HG03378 (cell line): ENCODE measurements at regions not wholly inside any gene's neighbourhood (a gene's known extent, or its start where the extent isn't known, plus 50 kb on each side); places are given as distances from the start of the nearest gene placed in this dataset.
"Not testable (repeated sequence)": the region's sequence is repeated elsewhere in the genome, so short reads cannot be mapped to it uniquely, and the experiment has no call there.

ENCODE experiments used
- ATAC-seq: cut with Tn5 transposase; IDR thresholded peaks from one replicate; pipeline ENCODE4 v1.9.1; 2021; ENCODE audit warnings: mild to moderate bottlenecking, moderate library complexity; ENCODE audit not compliant: unreplicated experiment

DNA sequence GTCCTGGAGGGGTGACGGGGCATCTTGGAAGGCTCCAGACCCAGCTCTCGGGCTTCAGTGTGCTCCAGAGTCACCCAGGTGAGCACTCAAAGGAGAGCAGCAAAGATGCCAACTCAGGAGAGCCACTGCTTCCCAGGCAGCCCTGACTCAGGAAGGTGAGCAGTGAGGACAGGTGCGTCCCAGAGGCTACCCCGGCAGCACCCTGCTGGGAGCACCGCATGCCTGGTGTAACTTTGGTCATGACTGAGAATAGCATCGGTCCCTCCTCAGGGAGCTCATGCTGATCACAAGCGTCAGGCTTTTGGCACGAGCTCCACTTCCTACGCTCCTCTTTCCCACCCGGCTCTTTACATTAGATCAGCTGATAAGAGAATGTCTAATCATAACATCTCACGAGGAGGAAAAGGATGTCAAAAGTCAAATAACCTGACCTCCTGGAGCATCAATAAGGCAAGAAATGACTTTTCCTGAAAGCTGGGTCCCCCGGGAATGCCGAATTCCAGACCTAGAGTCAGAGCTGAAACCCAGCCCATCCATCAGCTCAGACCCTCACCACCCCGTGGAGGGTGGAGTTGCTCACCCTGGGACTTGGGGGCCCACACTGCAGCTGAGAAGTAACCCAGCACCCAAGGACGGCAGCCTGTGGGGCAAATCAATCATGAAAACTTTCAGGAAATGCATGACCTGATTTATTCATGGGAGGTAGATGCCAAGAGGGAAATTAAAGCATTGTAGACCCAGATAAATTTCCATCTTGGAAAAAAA, 248.8 kb downstream of the ACKR3 start:
- no peak for ATAC-seq

GRCh38 chr2:236819275-236820002, 249.8 kb downstream of the ACKR3 start:
- no peak for ATAC-seq

DNA sequence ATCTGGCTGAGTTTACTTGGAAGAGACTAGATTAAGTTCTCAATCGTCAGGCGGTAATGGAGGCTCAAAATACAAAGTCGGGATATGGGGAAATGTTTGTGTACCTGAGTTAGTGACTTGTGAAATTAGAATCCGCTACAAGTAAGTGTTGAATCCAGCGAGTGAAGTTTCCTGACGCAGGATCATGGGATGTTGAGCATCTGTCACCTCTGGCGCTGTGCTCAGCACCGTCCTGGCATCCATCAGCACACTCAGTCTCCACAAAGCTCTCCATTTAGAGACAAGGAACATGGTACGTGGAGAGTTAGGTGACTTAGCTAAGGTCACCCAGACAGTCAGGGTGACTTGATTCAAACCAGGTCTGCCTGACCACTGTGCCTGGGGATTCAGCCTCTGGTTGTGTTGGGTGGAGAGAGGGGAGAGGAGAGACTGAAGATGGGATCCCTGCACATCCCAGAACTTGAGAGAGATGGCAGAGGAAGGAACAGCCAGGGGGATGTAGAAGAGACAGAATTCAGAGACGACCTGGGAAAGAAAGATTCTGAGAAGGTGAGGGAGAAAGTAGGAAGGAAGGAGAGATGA, 251.2 kb downstream of the ACKR3 start:
- ATAC-seq, result no peak

DNA sequence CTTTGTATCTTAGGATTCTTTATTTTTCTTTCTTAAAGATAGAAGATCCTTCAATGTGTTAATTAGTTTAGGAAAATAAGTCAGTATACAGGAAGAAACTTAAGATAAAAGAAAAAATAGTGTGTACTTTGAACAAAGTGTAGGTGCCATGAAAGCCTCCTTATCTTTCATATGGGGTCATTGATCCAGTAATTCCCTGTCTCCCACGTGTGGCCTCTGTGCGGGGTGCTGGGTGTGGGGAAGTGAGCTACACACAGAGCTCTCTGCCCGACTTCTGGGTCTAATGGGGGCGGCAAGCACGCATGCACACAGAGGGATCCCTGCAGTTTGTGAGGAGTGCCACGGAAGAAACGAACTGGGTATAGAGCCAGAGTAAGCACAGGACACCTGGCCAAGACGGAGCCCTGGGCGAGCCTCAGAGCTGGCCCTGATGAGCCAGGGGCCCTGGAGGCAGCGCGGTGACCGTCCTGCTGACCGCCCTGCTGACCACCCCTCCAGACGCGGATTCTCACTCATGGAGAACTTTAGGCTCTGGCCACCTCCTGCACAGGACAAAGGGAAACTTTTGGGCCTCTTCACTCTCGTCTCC, 253.5 kb downstream of the ACKR3 start:
- ATAC-seq, result no peak

DNA sequence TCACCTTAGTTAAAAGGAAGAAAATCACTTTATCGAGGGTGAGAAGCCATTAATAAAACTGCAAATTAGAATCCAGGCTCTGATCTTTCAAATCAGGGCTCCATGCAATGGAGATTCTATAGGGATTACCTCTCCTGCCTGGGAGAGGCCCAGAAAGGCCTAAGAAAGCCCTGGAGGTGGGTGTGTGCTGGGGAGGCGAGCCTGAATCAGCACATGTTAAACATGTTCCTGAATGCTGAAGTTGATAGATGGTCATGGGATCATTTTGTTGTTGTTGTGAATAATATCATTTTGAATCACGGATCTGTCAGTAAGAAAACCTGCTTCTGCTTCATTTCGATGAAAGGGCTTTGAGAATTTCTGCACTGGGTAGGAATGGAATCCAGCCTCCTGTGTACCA, 254.3 kb downstream of the ACKR3 start:
- no peak for ATAC-seq

GRCh38 chr2:236824836-236825235, 255.2 kb downstream of the ACKR3 start:
- ATAC-seq, result no peak

- ATAC-seq, result no peak
Observed at GRCh38 chr2:236825989-236826510, 256.4 kb downstream of the ACKR3 start.

GRCh38 chr2:236826606-236827156, 257.1 kb downstream of the ACKR3 start:
- no peak for ATAC-seq

DNA sequence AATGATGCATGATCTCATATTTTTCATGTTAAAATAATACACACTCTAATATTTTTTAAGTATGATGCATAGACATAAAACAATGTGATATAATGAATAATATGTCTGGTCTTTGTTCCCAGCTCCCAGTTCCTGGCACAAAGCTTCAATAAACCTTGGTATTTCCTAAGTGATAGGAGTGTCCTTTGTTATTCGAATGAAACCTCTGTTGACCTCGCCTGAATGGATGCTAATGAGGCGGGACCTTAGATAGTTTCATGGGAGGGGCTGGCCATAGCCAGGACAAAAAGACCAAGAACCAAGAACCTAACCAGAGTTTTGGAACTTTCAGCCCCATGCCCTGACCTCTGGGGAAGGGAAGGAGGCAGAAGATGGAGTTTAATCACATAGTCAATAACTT, 257.7 kb upstream of the COPS8 start:
- no peak for ATAC-seq

- ATAC-seq, result no peak
Observed at GRCh38 chr2:236828820-236829219, 256.9 kb upstream of the COPS8 start.

DNA sequence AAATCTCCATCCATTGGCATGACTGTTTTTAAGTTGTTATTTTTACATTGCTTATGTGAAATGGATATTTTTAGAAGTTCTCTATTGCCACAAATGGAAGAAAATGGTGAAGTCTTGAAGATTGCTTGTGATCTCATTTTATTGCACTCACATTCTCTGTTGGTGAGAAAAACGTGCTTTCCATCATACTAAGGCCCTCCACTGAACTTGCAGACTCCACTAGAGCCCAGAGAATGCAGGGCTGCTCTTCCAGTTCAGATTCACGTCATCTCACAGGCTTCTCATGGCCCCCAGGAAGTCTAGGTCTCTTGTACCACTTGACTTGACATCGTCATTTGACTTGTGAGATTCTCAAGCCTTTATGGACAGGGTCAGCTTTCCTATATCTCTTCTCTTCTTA, 254.8 kb upstream of the COPS8 start:
- no peak for ATAC-seq

- no peak for ATAC-seq
Observed at GRCh38 chr2:236831698-236832097, 254.0 kb upstream of the COPS8 start.

- no peak for ATAC-seq
Observed at GRCh38 chr2:236833501-236834073, 252.1 kb upstream of the COPS8 start.

DNA sequence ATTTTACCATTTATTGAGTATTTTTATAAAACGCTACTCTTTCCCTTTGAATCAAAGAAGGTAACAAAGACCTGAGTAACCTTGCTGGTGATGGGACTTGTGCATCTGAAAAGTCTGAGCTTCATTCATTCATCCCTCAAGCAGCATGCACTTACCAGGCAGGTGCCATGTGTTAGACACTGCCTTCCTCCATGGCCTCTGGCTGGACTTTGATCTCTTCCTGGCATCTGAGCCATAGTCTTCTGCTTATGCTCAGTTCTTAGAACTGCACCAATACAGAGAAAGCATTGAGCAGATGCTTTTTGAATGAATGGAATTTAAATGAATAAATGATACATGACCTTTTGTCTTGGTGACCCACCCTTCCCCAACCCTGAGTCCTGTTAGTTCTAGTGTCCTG, 251.4 kb upstream of the COPS8 start:
- no peak for ATAC-seq

DNA sequence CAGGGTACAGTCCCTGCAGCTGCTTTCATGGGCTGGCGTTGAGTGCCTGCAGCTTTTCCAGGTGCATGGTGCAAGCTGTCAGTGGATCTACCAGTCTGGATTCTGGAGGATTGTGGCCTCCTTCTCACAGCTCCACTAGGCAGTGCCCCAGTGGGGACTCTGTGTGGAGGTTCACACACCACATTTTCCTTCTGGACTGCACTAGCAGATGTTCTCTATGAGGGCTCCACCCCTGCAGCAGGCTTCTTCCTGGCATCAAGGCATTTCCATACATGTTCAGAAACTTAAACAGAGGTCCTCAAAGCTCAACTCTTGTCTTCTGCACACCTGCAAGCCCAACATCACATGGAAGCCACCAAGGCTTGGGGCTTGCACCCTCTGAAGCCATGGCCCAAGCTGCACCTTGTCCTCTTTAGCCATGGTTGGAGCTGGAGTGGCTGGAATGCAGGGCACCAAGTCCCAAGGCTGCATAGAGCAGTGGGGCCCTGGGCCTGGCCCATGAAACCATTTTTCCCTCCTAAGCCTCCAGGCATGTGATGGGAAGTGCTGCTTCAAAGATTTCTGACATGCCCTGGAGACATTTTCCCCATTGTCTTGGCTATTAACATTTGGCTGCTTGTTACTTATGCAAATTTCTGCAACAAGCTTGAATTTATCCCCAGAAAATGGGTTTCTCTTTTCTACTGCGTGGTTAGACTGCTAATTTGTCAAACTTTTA, 250.2 kb upstream of the COPS8 start:
- ATAC-seq, result no peak

GRCh38 chr2:236836028-236836427, 249.7 kb upstream of the COPS8 start:
- ATAC-seq, result not testable (repeated sequence)

GRCh38 chr2:236840215-236840614, 245.5 kb upstream of the COPS8 start:
- ATAC-seq, result no peak

- no peak for ATAC-seq
Observed at GRCh38 chr2:236840857-236841256, 244.8 kb upstream of the COPS8 start.

DNA sequence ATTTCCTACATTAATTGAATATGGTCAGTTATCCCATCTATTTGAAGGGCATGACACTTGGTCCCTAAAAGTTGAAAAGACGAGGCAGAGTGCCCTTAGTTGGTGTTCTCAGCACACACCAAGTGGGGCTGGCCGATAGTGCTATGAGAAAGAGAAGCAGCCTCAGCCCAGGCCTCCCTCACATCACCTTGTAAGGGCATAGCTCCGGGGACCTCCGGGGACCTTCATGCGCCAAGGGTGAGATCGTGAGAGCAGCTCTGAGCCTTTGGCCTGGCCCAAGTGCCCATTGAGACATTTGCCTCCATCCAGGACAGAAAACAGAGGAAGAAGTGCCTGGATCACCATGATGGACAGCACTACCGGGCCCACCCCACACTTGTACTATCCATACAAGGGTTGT, 244.3 kb upstream of the COPS8 start:
- no peak for ATAC-seq
